Left lung (tissue), 4 donors: ENCODE measurements at regions not wholly inside any gene's neighbourhood (a gene's known extent, or its start where the extent isn't known, plus 50 kb on each side); places are given as distances from the start of the nearest gene placed in this dataset.
A peak's percentile ranks its signal among the peaks of the same experiment; 100 is the strongest.
"Not testable (repeated sequence)": the region's sequence is repeated elsewhere in the genome, so short reads cannot be mapped to it uniquely, and the experiment has no call there.

Experiments
- ATAC-seq: fragments of 200-7000 bp; cut with Tn5 transposase; one replicate; pipeline ENCODE4 v1.9.1; 2020; ENCODE audit warnings: moderate library complexity
- DNase-seq, 4 donors: peaks; one replicate each; pipeline ENCODE4 v3.0.0-alpha.2; 2013 to 2020
- H3K27ac ChIP-seq, 2 donors: fragments of 200-600 bp; sonication (generic) in 1 of 2; one replicate each; pipeline versions ENCODE4 v1.5.0 to v1.8.0; 2020 to 2021
- H3K27me3 ChIP-seq, 2 donors: fragments of 200-600 bp; sonication (generic) in 1 of 2; one replicate each; pipeline versions ENCODE4 v1.5.0 to v1.8.0; 2020 to 2021
- H3K36me3 ChIP-seq, 2 donors: fragments of 200-600 bp; sonication (generic) in 1 of 2; one replicate each; pipeline versions ENCODE4 v1.5.0 to v1.8.0; 2020 to 2021
- H3K4me1 ChIP-seq, 2 donors: fragments of 200-600 bp; one replicate each; pipeline ENCODE4 v1.8.0; 2021
- H3K4me3 ChIP-seq, 2 donors: fragments of 200-600 bp; sonication (generic) in 1 of 2; one replicate each; pipeline versions ENCODE4 v1.5.0 to v1.8.0; 2020 to 2021; ENCODE audit warnings: mild to moderate bottlenecking in 1 of 2
- H3K9me3 ChIP-seq, 2 donors: fragments of 200-600 bp; sonication (generic) in 1 of 2; one replicate each; pipeline versions ENCODE4 v1.5.0 to v1.8.0; 2020 to 2021
- CTCF ChIP-seq, 2 donors: fragments of 200-600 bp; sonication (generic) in 1 of 2; IDR thresholded peaks; one replicate each; pipeline versions ENCODE4 v1.5.0 to v1.8.0; 2021; ENCODE audit warnings: antibody characterized with exemption in 2 of 2
- intact Hi-C, 2 donors: fragments of 100-400 bp; cut with DNase I; formaldehyde crosslinking; loops; one replicate each; pipeline versions ENCODE4 v1.11.2 to v1.14.2; 2022
- donor health status: DM: no; HTN: yes; CAD: no.
- donor health status: DM: no; HTN: no; CAD: no.

GRCh38 chr9:87370049-87370685, 127.5 kb upstream of the DAPK1 start:
- ATAC-seq, result peak; percentile 56
- Histone ChIP-seq H3K27me3 (no peaks in the 10 kb centered on the region), H3K27ac (no peak overlapping the region), H3K4me1 (no peaks in the 10 kb centered on the region), H3K4me3 (no peak overlapping the region), H3K36me3 (no peaks in the 10 kb centered on the region), H3K9me3 (no peaks in the 10 kb centered on the region)
- DNase-seq, result no peak
- intact Hi-C loops, result no loop called here
- no peak for TF ChIP-seq CTCF (IDR thresholded peaks at IDR 0.05)

DNA sequence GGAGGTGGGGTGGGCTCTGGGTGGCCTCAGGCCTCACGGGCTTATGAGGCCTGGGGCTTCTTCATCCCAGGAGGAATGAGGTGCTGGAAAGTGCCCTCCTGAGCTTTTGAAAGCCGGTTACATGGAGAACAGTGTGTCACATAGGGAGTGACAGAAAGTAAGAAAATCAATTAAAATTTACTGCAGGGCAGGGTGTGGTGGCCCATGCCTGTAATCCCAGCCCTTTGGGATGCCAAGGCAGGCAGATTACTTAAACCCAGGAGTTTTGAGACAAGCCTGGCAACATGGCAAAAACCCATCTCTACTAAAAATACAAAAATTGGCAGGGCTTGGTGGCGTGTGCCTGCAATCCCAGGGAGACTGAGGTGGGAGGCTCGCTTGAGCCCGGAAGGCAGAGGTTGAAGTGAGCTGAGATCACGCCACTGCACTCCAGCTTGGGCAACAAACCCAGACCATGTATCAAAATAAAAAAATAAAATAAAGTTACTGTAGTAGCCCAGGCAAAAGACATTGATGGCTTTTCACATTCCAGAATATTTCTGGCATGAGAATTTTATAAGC, 125.8 kb upstream of the DAPK1 start:
- H3K36me3 ChIP-seq, result no peaks in the 10 kb centered on the region
- H3K27me3 ChIP-seq, result no peaks in the 10 kb centered on the region
- no peaks in the 10 kb centered on the region for H3K4me1 ChIP-seq
- DNase-seq (no peak), ATAC-seq (no peak)
- H3K27ac ChIP-seq, result no peak overlapping the region
- intact Hi-C loops, result no loop called here
- TF ChIP-seq CTCF (IDR thresholded peaks at IDR 0.05), result no peak
- H3K4me3 ChIP-seq, result no peak overlapping the region
- H3K9me3 ChIP-seq, result no peaks in the 10 kb centered on the region

DNA sequence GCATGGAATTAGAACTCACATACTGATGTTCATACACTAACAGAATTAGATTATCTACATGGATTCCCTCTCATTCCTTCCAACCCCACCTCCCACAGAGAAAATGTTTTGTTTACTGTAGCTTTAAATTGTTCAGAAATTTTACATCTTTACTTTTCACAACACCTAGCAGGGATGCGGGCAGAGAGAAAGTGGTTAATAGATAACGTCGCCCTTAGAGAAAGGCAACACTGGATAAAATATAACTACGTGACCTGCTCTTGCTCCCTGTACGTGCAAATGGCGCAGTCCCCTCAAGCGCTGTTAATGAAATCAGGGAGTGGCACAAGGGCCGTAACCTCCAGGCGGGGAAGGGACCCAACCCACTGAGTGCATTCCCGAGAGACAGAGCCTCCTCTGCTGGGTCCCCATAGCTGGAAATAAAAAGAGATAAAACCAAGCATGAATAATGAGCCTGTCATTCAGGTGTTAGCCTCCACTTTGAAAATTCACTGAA, 125.3 kb upstream of the DAPK1 start:
- H3K4me3 ChIP-seq, result no peak overlapping the region
- H3K27me3 ChIP-seq, result no peaks in the 10 kb centered on the region
- intact Hi-C loops, result no loop called here
- H3K27ac ChIP-seq, result no peak overlapping the region
- H3K36me3 ChIP-seq, result no peaks in the 10 kb centered on the region
- ATAC-seq, result peak; percentile 77
- H3K4me1 ChIP-seq, result no peaks in the 10 kb centered on the region
- no peaks in the 10 kb centered on the region for H3K9me3 ChIP-seq
- no peak for TF ChIP-seq CTCF (IDR thresholded peaks at IDR 0.05)
- DNase-seq, result peak in 1 of 4 donors; percentile 60

GRCh38 chr9:87374023-87374919, 123.4 kb upstream of the DAPK1 start:
- H3K27ac ChIP-seq, H3K4me3 ChIP-seq, H3K27me3 ChIP-seq, intact Hi-C loops, DNase-seq, H3K36me3 ChIP-seq, H3K4me1 ChIP-seq, ATAC-seq, H3K9me3 ChIP-seq: not testable (repeated sequence)

- DNase-seq (no peak), ATAC-seq (no peak)
- TF ChIP-seq CTCF (IDR thresholded peaks at IDR 0.05), result no peak
These were observed 122.1 kb upstream of the DAPK1 start for GRCh38 chr9:87375397-87376073.

More at GRCh38 chr9:87375397-87376073, 122.1 kb upstream of the DAPK1 start:
- Histone ChIP-seq H3K9me3 (no peaks in the 10 kb centered on the region), H3K36me3 (no peaks in the 10 kb centered on the region), H3K27ac (no peak overlapping the region), H3K27me3 (no peaks in the 10 kb centered on the region), H3K4me3 (no peak overlapping the region), H3K4me1 (no peaks in the 10 kb centered on the region)
- intact Hi-C loops, result no loop called here
